MM.1S (cell line): ENCODE measurements at regions not wholly inside any gene's neighbourhood (a gene's known extent, or its start where the extent isn't known, plus 50 kb on each side); places are given as distances from the start of the nearest gene placed in this dataset.
A peak's percentile ranks its signal among the peaks of the same experiment; 100 is the strongest.

ENCODE experiments used
- DNase-seq: peaks from one replicate; pipeline ENCODE4 v3.0.0-alpha.2; 2015
- H2AFZ ChIP-seq: fragments of 300-600 bp; sonication (generic); 2 replicates; pipeline ENCODE4 v1.6.0; 2016; ENCODE audit warnings: antibody characterized with exemption, low read length
- H3F3A ChIP-seq: fragments of 300-600 bp; sonication (generic); 2 replicates; pipeline ENCODE4 v1.6.1; 2016; ENCODE audit warnings: mild to moderate bottlenecking, antibody characterized with exemption, low read length, moderate library complexity, mixed read lengths; ENCODE audit not compliant: insufficient read depth
- H3K27ac ChIP-seq: fragments of 300-600 bp; sonication (generic); 2 replicates; pipeline ENCODE4 v1.5.1; 2016; ENCODE audit warnings: mild to moderate bottlenecking, low read length
- H3K27me3 ChIP-seq: fragments of 300-600 bp; sonication (generic); replicated peaks from 2 replicates; pipeline ENCODE4 v1.6.0; 2016; ENCODE audit warnings: low read length; ENCODE audit not compliant: insufficient read depth
- H3K36me3 ChIP-seq: fragments of 300-600 bp; sonication (generic); replicated peaks from 2 replicates; pipeline ENCODE4 v1.6.1; 2016; ENCODE audit warnings: mild to moderate bottlenecking, low read length, mixed read lengths; ENCODE audit not compliant: insufficient read depth
- H3K4me1 ChIP-seq: fragments of 300-600 bp; sonication (generic); 2 replicates; pipeline ENCODE4 v1.6.1; 2016; ENCODE audit warnings: low read length, mixed read lengths
- H3K4me2 ChIP-seq: fragments of 300-600 bp; sonication (generic); 2 replicates; pipeline ENCODE4 v1.6.0; 2016; ENCODE audit warnings: low read depth, low read length
- H3K4me3 ChIP-seq: fragments of 300-600 bp; sonication (generic); 2 replicates; pipeline ENCODE4 v1.5.1; 2016; ENCODE audit warnings: low read length, mixed read lengths
- H3K79me2 ChIP-seq: fragments of 300-600 bp; sonication (generic); 2 replicates; pipeline ENCODE4 v1.6.1; 2016; ENCODE audit warnings: mixed run types, low read length, mixed read lengths
- H3K9ac ChIP-seq: fragments of 300-600 bp; sonication (generic); 2 replicates; pipeline ENCODE4 v1.6.1; 2016; ENCODE audit warnings: low read length, mixed read lengths
- H3K9me2 ChIP-seq: fragments of 300-600 bp; sonication (generic); replicated peaks from 2 replicates; pipeline ENCODE4 v1.6.1; 2016; ENCODE audit warnings: mild to moderate bottlenecking, low read length, mixed read lengths; ENCODE audit not compliant: insufficient read depth
- H3K9me3 ChIP-seq: fragments of 300-600 bp; sonication (generic); replicated peaks from 2 replicates; pipeline ENCODE4 v1.6.1; 2016; ENCODE audit warnings: mild to moderate bottlenecking, low read length, mixed read lengths; ENCODE audit not compliant: insufficient read depth
- H4K20me1 ChIP-seq: fragments of 300-600 bp; sonication (generic); 2 replicates; pipeline ENCODE4 v1.6.1; 2016; ENCODE audit warnings: mild to moderate bottlenecking, low read length, moderate library complexity, mixed read lengths; ENCODE audit not compliant: insufficient read depth
- CTCF ChIP-seq: fragments of 300-600 bp; sonication (generic); IDR thresholded peaks from 2 replicates; pipeline ENCODE4 v1.5.1; 2016; ENCODE audit warnings: antibody characterized with exemption, low read length, mixed read lengths
- EZH2 ChIP-seq: fragments of 300-600 bp; sonication (generic); optimal IDR thresholded peaks from 2 replicates; pipeline ENCODE3; 2017; ENCODE audit warnings: low read depth, mild to moderate bottlenecking, antibody characterized with exemption, low read length, mixed read lengths
- EZH2phosphoT487 ChIP-seq: fragments of 300-600 bp; sonication (generic); IDR thresholded peaks from 2 replicates; pipeline ENCODE4 v1.6.1; 2018; ENCODE audit warnings: antibody characterized with exemption, low read length

GRCh38 chr4:27628609-27629008, 768.0 kb downstream of the STIM2 start:
- TF ChIP-seq EZH2, result no peak
- TF ChIP-seq EZH2phosphoT487, result no peak
- no peak for TF ChIP-seq CTCF
- no peaks in the 10 kb centered on the region for H3K9me2 ChIP-seq
- no peak overlapping the region for H3K27ac ChIP-seq
- H3K9ac ChIP-seq, result no peak overlapping the region
- no peaks in the 10 kb centered on the region for H4K20me1 ChIP-seq
- H3F3A ChIP-seq, result no peaks in the 10 kb centered on the region
- H3K4me1 ChIP-seq, result no peaks in the 10 kb centered on the region
- H3K4me2 ChIP-seq, result no peak overlapping the region
- H3K9me3 ChIP-seq, result no peaks in the 10 kb centered on the region
- H3K79me2 ChIP-seq, result no peaks in the 10 kb centered on the region
- DNase-seq, result no peak
- no peaks in the 10 kb centered on the region for H3K27me3 ChIP-seq
- no peaks in the 10 kb centered on the region for H3K36me3 ChIP-seq
- H3K4me3 ChIP-seq, result no peak overlapping the region
- no peak overlapping the region for H2AFZ ChIP-seq

GRCh38 chr4:27629532-27630225, 769.0 kb downstream of the STIM2 start:
- Histone ChIP-seq H3F3A (no peaks in the 10 kb centered on the region), H4K20me1 (no peaks in the 10 kb centered on the region), H3K27ac (no peak overlapping the region), H3K79me2 (no peaks in the 10 kb centered on the region), H2AFZ (no peak overlapping the region), H3K9ac (no peak overlapping the region), H3K4me3 (no peak overlapping the region), H3K27me3 (no peaks in the 10 kb centered on the region), H3K36me3 (no peaks in the 10 kb centered on the region), H3K4me2 (no peak overlapping the region), H3K4me1 (no peaks in the 10 kb centered on the region), H3K9me2 (no peaks in the 10 kb centered on the region), H3K9me3 (no peaks in the 10 kb centered on the region)
- no peak for DNase-seq
- no peak for TF ChIP-seq EZH2
- TF ChIP-seq CTCF, result no peak
- no peak for TF ChIP-seq EZH2phosphoT487

GRCh38 chr4:27635936-27636913, 775.6 kb downstream of the STIM2 start:
- Histone ChIP-seq H3K9ac (no peak overlapping the region), H4K20me1 (no peaks in the 10 kb centered on the region), H3K4me3 (no peak overlapping the region), H3K4me1 (peaks cover 4% of the 10 kb centered on the region), H3K27me3 (peaks cover 20% of the 10 kb centered on the region), H3K27ac (no peak overlapping the region), H3K9me2 (no peaks in the 10 kb centered on the region), H2AFZ (no peak overlapping the region), H3K9me3 (no peaks in the 10 kb centered on the region), H3F3A (no peaks in the 10 kb centered on the region), H3K4me2 (peak overlapping the region; percentile 45; the same call in 1 of the 2 replicates), H3K79me2 (no peaks in the 10 kb centered on the region), H3K36me3 (no peaks in the 10 kb centered on the region)
- DNase-seq, result peak; percentile 74
- TF ChIP-seq EZH2 (no peak), EZH2phosphoT487 (peak; percentile 83; the same call in 1 of the 2 replicates)
